CD4-positive, alpha-beta T cell (primary cell): ENCODE measurements at regions not wholly inside any gene's neighbourhood (a gene's known extent, or its start where the extent isn't known, plus 50 kb on each side); places are given as distances from the start of the nearest gene placed in this dataset.

Source experiments
- ATAC-seq: fragments of 200-7000 bp; cut with Tn5 transposase; one replicate; pipeline ENCODE4 v1.10.0; 2022; ENCODE audit warnings: mild to moderate bottlenecking; ENCODE audit not compliant: poor library complexity
- CTCF ChIA-PET: fragments of 350-600 bp; sonication (Branson Sonifier 250); formaldehyde crosslinking; loops from one replicate; lab custom pipeline; 2021; ENCODE audit warnings: antibody characterized with exemption, inconsistent platforms; lab: Charles Lee
- POLR2A ChIA-PET: fragments of 350-600 bp; sonication (Branson Sonifier 250); formaldehyde crosslinking; loops from one replicate; lab custom pipeline; 2021; ENCODE audit warnings: antibody characterized with exemption, inconsistent platforms; lab: Charles Lee
- DNase-seq, 14 experiments: peaks; one replicate each; pipeline ENCODE4 v3.0.0-alpha.2; 2013 to 2020; ENCODE audit warnings: mixed read lengths in 2 of 14
- H3K27ac ChIP-seq, 2 donors: one replicate each; pipeline versions ENCODE4 v1.5.1 to v1.7.0; 2013; ENCODE audit warnings: low read length in 2 of 2, low read depth in 1 of 2, mild to moderate bottlenecking in 1 of 2
- H3K27me3 ChIP-seq, 2 experiments: 1 replicate in 1 of 2; 2 replicates in 1 of 2; pipeline versions ENCODE4 v1.6.1 to v1.7.0; 2013; ENCODE audit warnings: low read length in 2 of 2, control low read depth in 1 of 2, mild to moderate bottlenecking in 1 of 2, moderate library complexity in 1 of 2; ENCODE audit not compliant: insufficient read depth in 2 of 2, control insufficient read depth in 1 of 2
- H3K36me3 ChIP-seq: one replicate; pipeline ENCODE4 v1.6.1; 2013; ENCODE audit warnings: low read length, control low read depth; ENCODE audit not compliant: insufficient read depth
- H3K4me1 ChIP-seq: one replicate; pipeline ENCODE4 v1.6.1; 2013; ENCODE audit warnings: low read length, control low read depth; ENCODE audit not compliant: insufficient read depth
- H3K4me3 ChIP-seq: one replicate; pipeline ENCODE4 v1.5.1; 2013; ENCODE audit warnings: mild to moderate bottlenecking, low read length, moderate library complexity
- H3K9me3 ChIP-seq, 2 experiments: 1 replicate in 1 of 2; 2 replicates in 1 of 2; pipeline versions ENCODE4 v1.6.1 to v1.7.0; 2013; ENCODE audit warnings: low read length in 2 of 2, mild to moderate bottlenecking in 2 of 2, control low read depth in 1 of 2, moderate library complexity in 1 of 2; ENCODE audit not compliant: control insufficient read depth in 1 of 2, insufficient read depth in 1 of 2
- H3K27ac Mint-ChIP-seq: one replicate; pipeline ENCODE4 v1.8.0; 2020; ENCODE audit warnings: mixed read lengths
- H3K27me3 Mint-ChIP-seq: one replicate; pipeline ENCODE4 v1.8.0; 2021; ENCODE audit warnings: mixed read lengths
- H3K36me3 Mint-ChIP-seq: one replicate; pipeline ENCODE4 v1.8.0; 2021; ENCODE audit warnings: low read depth, mixed read lengths
- H3K4me1 Mint-ChIP-seq: one replicate; pipeline ENCODE4 v1.8.0; 2021; ENCODE audit warnings: low read depth, mixed read lengths
- H3K4me3 Mint-ChIP-seq: one replicate; pipeline ENCODE4 v1.8.0; 2020; ENCODE audit warnings: mild to moderate bottlenecking, mixed read lengths
- H3K9me3 Mint-ChIP-seq: one replicate; pipeline ENCODE4 v1.8.0; 2020; ENCODE audit warnings: mixed read lengths
- CTCF ChIP-seq: fragments of 200-600 bp; IDR thresholded peaks from one replicate; pipeline ENCODE4 v1.8.0; 2022; ENCODE audit warnings: antibody characterized with exemption, mild to moderate bottlenecking
- intact Hi-C, 2 experiments: fragments of 100-400 bp; cut with DNase I in 1 of 2; cut with micrococcal nuclease in 1 of 2; formaldehyde crosslinking; loops; one replicate each; pipeline versions ENCODE4 v1.15.1 to v1.9.0; 2023 to 2025; cut with DNase I, micrococcal nuclease

GRCh38 chr1:222247081-222247480 is 300.8 kb downstream of the HHIPL2 start:
- H3K4me3 ChIP-seq, result no peak overlapping the region
- no peak for DNase-seq
- ChIA-PET CTCF (no interaction called here), POLR2A (no interaction called here)
- no peaks in the 10 kb centered on the region for H3K9me3 ChIP-seq
- H3K27ac Mint-ChIP-seq, result no peak overlapping the region
- ATAC-seq, result no peak
- no peak overlapping the region for H3K4me3 Mint-ChIP-seq
- intact Hi-C loops, result no loop called here
- no peak for TF ChIP-seq CTCF
- no peaks in the 10 kb centered on the region for H3K36me3 Mint-ChIP-seq
- no peaks in the 10 kb centered on the region for H3K27me3 ChIP-seq
- peaks cover 7% of the 10 kb centered on the region for H3K9me3 Mint-ChIP-seq
- no peaks in the 10 kb centered on the region for H3K4me1 ChIP-seq
- no peak overlapping the region for H3K27ac ChIP-seq
- H3K36me3 ChIP-seq, result no peaks in the 10 kb centered on the region
- no peaks in the 10 kb centered on the region for H3K27me3 Mint-ChIP-seq
- H3K4me1 Mint-ChIP-seq, result no peaks in the 10 kb centered on the region

- H3K36me3 ChIP-seq, result no peaks in the 10 kb centered on the region
- ChIA-PET CTCF (no interaction called here), POLR2A (no interaction called here)
- no peak overlapping the region for H3K27ac Mint-ChIP-seq
- no peak for DNase-seq
- H3K4me3 Mint-ChIP-seq, result no peak overlapping the region
- H3K27me3 Mint-ChIP-seq, result no peaks in the 10 kb centered on the region
- no peaks in the 10 kb centered on the region for H3K36me3 Mint-ChIP-seq
- H3K4me3 ChIP-seq, result no peak overlapping the region
- TF ChIP-seq CTCF, result no peak
- no peaks in the 10 kb centered on the region for H3K4me1 Mint-ChIP-seq
- no peak overlapping the region for H3K27ac ChIP-seq
- intact Hi-C loops, result no loop called here
- H3K9me3 ChIP-seq, result no peaks in the 10 kb centered on the region
- no peaks in the 10 kb centered on the region for H3K4me1 ChIP-seq
- no peaks in the 10 kb centered on the region for H3K27me3 ChIP-seq
- ATAC-seq, result no peak
- no peaks in the 10 kb centered on the region for H3K9me3 Mint-ChIP-seq
Measured at GRCh38 chr1:222243902-222244301, 304.0 kb downstream of the HHIPL2 start.

- H3K36me3 ChIP-seq, result no peaks in the 10 kb centered on the region
- POLR2A ChIA-PET, result no interaction called here
- Mint-ChIP-seq H3K9me3 (no peaks in the 10 kb centered on the region), H3K27ac (no peak overlapping the region), H3K4me3 (no peak overlapping the region), H3K4me1 (no peaks in the 10 kb centered on the region), H3K27me3 (no peaks in the 10 kb centered on the region), H3K36me3 (no peaks in the 10 kb centered on the region)
- H3K4me3 ChIP-seq, result no peak overlapping the region
- ATAC-seq (no peak), DNase-seq (no peak)
- H3K27me3 ChIP-seq, result no peaks in the 10 kb centered on the region
- no peak overlapping the region for H3K27ac ChIP-seq
- intact Hi-C loops, result no loop called here
- no peaks in the 10 kb centered on the region for H3K9me3 ChIP-seq
- TF ChIP-seq CTCF, result no peak
- H3K4me1 ChIP-seq, result no peaks in the 10 kb centered on the region
- CTCF ChIA-PET, result no interaction called here
Measured at GRCh38 chr1:222242492-222242891, 305.4 kb downstream of the HHIPL2 start.
